GM21515 (cell line): ENCODE measurements at regions not wholly inside any gene's neighbourhood (a gene's known extent, or its start where the extent isn't known, plus 50 kb on each side); places are given as distances from the start of the nearest gene placed in this dataset.

ENCODE experiments used
- ATAC-seq: cut with Tn5 transposase; IDR thresholded peaks from one replicate; pipeline ENCODE4 v1.9.1; 2021; ENCODE audit not compliant: unreplicated experiment

DNA sequence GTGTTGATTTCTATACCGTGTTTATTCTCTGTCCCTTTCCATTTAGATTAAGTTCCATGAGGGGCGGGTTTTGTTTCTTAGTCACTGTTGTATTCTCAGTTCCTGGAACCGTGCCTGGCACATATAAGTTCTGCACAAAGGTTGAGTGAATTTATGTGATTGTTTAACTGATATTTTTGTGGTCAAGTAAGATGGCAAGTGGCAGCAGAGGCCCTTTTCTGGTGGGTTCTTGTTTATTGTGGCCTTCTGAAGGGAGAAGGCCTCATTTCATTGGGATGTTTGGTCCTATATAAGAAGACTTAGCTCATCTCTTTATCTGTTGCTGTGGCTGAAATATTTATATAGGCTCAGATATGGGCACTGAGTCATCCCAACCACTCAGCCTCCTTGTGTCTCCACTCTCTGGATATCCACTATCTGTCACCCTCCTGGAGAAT, 262.5 kb downstream of the PSAT1 start:
- no peak for ATAC-seq

DNA sequence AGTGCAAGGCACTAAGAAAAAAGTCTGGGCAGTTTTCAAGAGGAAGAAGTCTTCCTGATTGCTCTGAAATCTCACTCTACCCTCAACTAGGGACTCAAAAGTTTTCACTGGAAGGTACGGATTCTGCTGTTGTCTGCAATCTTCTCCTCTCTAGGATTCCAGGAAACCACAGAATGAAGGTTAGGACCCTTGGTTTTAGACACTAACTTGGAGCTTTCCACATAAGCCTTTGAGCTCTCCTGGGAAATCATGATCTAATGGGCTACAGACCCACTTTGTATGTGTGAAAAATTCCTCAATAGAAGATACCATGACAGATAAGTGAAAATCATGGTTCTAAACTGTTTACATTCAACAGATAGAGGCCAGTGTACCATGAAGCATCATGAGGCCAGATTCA, 265.1 kb downstream of the PSAT1 start:
- ATAC-seq = no peak

DNA sequence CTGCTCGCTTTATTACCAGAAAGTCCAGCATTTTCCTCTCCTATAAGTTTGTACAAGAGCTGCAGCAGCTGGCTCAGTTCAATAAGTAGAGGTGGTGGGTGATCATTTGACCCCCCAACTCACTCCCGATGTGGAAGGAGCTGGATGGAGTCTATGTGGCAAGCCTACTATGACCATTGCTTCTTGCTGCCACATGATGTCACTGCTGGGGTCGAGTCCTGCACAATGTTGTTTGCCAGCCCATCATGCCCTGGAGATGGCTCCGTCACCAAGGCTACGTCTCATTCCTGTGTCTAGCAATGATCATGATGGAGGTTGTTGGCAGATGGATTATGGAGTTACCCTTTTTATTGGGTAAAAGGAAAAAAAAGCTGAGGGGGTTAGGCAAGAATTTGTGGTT, 266.3 kb downstream of the PSAT1 start:
- ATAC-seq = no peak

DNA sequence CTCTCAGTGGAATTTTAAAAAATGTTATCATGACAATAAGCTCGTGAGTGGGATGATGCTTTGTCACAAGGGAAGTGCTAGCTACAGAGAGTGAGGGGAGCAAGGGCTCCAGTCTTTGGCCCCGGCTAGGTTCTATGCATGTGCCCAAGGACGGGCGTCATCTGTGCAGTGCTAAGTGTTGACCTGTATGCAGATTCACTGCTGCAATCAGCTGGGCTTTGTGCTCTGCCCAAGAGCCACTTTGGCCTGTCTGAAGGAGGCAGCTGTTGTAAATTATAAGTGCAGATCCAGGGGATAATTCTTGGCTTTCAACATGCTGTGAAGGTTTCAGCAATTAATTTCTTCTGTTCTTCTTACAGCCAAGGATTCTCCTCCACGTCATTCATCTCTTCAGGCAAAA, 268.6 kb downstream of the PSAT1 start:
- no peak for ATAC-seq

DNA sequence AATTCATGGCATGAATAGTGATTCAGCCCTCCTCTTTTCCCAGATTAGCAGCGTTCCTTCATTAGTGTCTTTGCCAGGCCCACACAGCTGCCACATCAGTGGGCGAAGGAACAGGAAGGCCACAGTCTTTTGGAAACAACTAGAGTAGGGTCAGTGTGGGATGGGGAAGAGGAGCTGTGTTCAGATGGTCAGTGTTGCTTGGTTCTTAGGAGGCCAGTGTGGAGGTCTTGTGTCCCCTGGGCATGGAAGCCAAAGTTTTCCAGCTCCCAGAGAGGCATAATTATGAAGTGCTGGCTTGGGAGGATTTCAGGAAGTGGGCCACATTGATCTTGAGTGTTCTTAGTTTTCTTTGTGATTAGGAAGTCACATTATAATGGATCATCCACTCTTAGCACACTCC, 269.6 kb downstream of the PSAT1 start:
- no peak for ATAC-seq

DNA sequence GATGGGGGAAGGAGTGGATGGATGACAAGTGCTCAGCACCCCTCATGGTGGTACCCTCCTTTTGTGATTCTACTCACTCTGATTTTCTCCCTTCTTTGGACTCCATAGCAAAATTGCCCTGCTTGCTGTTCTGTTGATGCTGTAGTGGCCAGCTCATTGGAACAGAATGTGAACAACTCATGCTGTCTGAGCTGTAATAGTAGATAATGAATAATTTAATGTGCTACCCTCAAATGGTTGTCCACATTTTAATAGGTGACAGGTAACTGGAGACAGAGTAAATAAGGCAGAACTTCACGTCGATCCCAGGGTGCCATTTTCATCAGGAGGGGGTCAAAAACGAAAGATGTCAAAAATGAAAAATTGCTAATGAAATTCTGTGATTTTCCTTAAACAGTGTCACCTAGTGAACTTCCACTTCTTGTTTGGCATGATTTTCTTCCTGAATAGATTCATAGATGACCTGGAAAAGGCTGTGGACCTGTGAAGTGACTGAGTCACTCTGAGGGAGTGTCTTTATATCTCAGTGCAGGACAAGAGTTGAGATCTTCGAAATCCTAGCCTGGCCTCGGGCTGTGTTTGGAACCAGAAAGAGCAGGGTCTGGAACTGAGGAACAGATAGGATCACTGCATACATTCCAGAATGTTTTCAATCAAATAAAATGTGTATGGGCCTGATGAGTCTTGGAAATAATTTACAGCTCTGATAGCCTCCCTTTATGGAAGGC, 270.2 kb downstream of the PSAT1 start:
- ATAC-seq = no peak

DNA sequence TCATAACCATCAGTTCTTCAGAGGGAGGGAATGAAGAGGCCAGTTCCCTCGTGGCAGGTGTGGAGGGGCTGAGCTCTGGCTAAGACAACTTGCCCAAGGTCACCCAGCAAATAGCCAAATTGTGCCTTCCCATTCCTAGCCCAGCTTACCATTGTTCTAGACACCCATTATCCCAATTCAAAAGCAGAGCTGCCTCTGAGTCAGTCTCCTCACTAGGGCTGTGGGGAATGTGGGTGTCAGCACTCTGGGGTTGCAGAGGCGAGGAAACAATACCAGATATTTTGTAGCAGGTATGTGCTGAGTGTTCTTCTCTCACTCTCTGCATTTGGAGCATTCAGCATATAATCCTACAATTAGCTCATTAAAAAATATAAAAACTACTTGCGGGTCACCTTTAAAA, 270.8 kb downstream of the PSAT1 start:
- no peak for ATAC-seq

DNA sequence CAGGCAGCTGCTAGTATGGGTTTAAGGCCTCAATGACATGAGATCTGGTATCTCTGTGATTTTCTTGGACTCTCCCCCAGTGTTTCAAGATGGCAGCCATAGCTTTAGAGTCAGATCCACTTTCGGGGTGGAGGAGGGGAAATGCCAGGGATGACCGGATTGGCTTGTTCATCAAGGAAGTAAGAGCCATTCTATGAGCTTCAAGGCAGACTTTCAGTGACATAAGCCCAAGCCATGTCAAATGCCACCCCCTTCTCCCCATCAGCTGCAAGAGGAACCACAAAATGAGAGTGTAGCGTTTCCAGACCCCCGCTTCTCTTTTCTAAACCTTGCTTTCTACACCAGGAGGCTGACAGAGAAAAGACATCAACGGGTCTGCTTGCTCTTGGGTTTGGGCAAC, 271.8 kb downstream of the PSAT1 start:
- no peak for ATAC-seq

DNA sequence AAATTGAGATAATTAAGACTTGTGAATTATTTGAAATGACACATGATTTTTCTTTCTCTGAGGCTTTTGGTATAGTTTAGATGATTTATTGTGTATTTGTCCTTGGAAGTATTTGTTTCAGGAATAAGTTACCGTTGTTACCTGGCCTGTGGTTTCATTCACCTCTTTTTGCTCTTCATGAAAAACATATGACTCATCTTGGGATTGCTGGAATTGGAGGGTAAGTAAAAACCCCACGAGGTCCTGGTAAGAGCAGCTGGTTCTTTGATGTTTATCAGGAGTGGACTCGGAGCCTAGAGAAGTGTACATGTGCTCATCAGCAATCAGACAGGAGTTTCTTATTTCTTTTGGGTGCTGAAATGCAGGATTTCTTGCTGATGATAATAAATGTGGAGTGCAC, 275.3 kb downstream of the PSAT1 start:
- no peak for ATAC-seq

DNA sequence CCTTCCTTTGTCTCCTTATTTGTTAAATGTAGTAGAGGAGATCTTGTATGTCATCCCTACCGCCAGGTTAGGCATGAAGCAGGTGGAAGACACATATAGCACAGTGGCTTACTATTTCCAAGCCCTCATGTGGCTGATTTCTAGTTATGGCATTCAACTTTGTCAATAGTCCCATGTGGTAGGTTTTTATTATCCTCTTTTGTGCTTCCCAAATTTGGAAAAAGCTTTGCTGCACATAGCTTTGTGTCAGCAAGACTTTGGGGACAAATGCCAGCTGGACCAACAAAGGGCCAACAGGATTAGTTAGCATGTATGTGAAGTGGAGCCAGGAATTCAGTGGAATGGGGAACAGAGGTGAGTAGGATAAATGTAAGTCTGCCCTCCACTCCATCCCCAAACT, 276.3 kb downstream of the PSAT1 start:
- ATAC-seq = no peak

DNA sequence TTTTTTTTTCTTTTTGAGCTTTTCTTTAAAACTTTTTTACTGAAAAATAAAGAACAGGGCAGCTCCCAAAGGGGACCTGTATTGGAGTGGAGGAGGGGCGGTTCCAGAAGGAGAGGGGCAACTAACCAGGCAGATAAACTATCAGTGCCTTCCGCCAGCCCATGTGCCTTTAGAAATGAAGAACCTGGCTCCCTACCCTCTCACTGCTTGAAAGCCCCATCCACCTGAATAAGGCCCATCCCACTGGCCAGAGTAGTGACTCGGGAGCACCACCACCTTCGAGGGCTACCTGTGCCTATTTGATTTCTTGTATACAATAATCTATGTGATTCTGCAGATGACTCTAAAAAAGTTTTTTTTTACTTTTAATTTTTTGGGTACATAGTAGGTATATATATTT, 276.7 kb downstream of the PSAT1 start:
- ATAC-seq = no peak

DNA sequence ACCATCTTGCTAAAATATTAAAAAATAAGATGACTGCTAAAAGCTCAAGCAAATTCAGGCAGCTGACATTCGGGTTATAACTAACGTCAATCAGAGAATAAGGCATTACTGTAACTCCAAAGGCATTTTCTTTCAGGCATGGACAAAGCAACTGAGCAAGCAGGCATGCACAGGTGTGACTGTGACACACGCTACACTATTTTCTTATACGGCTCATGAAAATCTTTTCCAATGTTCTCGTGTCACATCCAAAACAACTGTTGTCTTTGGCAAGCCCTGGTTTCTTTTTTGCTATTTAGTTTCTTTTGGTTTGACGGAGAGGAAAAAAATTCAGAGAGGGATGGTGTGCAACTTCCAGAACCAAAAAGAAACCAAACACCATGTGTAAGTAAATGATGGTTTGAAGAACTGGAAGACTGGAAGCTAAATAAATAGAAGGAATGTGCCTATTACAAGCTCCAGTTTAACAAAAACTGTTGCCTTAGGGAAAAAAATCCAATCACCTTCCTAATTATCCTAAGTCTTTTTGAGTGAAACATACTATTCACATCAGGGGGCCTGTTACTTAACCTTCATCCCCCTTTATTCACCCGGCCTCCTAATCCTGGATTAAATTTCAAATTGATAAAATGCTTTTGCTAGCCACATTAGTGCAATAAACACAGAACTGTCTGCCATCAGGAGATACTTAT, 277.6 kb downstream of the PSAT1 start:
- no peak for ATAC-seq

DNA sequence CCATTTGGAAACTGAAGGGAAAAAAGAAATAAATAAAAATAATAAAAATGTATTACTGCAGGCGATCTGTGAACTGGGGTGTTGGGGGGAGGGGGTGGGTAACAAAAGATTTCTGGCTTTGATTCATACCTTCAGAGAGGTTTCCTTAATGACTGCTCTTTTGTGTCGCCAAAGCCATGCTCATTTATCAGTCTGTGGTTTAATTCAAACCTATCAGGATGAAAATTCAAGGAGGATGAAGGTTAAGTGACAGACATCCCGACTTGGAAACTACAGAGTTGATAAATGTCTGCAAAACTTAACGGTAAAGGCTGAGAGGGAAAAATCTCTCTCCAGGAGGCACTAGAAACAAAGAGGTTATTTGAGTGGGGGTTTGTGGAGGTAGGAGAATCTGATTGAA, 278.2 kb downstream of the PSAT1 start:
- no peak for ATAC-seq

DNA sequence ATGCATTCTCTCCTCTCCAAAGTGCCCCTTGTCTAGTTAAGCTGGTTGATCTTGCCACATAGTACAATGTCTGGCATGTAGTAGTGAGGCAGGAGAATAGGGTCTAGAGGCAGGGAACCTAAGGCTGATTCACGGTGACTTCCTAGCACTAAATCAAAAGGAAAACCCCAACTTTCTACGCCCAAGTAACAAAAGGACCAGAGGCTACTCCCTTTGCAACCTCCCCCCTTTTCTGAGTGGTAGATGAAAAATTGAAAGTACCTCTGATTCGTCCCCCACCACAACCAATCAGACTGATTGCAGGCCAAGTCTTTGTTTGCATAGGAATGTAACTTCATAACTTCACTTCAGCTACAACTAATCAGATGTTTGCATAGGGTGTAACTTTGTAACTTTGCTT, 278.8 kb downstream of the PSAT1 start:
- ATAC-seq = no peak

DNA sequence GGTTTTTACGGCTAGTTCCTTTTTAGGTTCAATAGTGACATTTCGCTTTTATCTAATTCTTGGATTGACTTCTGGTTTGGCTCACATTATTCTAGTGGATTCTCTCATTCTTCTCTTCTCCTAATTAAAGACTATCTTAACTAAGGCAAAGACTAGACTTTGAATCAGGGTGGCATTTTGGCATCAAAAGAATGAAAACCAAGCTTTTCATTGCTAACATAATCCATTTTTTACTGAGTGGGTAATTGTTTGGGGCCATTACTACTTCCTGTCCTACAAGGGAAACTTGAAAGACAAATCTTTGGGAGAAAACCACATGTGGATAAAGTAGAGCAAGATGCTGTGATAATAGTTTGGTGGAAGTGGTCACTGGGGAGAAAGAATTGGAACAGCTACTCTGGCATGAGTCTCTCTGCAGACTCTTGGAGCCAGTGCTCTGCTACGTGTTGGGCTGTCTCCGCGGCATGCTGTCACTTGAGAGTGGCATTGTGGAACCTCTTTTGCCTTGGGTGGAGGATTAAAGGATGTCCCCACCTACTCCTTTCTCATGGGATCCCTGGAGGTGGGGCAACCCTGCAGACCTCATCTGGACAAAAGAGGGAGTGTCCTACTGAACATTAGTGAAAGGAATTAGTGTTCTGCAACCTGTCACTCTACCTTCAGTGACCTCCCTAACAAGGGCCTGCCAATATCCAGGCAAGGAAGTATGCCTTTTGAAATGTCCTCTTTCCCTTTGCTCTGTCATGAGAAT, 280.4 kb downstream of the PSAT1 start:
- ATAC-seq = no peak

DNA sequence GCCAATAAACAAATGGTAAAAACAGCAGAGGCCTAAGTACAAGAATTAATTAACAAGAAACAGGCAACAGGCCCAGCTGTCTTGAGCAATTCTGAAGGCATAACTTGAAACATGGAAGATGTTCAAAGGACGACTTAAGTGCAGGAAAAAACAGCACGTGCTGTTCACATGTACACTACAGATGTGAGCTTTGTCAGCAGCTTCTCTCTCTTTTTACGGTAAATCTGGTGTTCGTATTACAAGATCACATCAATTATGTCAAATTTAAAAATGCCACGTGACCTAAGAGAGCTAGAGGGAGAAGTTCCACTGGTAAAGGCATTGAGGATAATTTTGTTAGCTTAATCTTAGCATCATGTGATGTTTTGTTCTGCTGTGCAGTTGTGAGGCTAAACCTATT, 281.1 kb downstream of the PSAT1 start:
- no peak for ATAC-seq

DNA sequence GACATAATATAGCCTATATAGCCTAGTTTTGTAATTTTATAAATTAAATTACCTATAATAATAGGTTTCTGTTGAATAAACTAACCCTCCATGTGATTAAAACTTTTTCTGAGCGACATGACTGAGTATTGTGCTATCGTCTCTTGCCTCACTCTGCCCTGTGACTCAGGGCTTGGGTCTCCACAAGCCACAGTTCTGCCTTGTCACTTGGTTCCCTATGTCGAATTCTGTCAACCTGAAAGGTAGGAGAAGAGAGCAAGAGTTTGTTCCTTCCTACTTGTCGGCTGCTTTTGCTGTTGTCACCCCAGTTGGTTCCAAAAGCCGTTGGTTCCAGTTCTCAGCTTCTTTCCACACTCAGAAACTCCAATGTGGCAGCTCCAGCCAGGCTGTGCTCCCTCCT, 285.9 kb downstream of the PSAT1 start:
- no peak for ATAC-seq

DNA sequence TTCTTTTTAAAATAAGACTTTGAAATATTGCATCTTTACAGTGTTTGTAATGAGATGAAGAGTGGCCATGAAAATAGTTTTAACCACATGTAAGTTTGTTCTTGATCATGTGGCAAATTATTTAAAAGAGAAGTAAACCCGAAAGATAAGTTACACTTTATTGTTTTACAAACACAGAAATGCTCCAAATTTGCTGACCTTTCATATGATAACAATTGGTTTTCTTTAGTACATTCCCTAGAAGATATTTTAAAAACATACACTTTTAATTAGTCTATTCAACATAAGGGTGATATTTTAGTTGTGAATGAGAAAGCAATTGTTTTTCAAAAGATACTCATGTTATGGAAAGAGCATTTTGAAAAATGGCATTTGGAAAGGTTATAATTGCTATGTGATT, 287.7 kb downstream of the PSAT1 start:
- no peak for ATAC-seq

DNA sequence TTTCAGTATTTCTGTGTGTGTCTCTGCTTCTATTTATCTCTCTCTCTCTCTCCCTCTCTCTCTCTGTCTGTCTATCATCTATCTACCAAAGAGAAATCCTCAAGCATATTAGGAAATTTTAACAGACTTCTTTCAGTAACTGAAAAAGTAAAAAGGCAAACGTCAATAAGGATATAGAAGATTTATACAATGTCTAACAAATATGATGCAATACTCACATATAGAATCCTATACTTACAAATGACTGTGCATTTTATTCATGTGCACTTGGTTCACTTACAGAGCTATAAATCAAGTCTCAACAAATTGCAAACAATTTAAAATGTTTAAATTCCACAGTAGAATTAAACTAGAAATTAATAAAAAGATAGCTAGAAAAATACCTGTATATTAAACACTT, 289.0 kb downstream of the PSAT1 start:
- ATAC-seq = no peak

DNA sequence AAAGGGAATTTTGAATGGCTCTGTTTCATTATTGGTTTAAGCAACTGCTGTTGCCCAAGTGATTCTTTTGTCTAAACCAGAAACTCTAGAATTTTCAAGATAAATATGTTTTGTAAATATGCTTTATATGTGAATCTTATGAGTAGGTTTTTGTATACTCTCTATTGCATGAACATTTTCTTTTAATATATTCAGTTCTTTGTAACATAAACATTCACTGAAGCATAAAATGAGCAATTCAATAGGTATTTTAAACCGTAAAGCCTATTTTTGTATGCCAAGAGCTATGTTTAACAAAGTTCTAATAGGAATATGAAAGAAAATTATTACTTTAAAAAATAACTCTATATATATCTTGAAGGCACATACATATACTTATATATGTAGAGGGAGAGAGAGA, 293.1 kb downstream of the PSAT1 start:
- no peak for ATAC-seq

DNA sequence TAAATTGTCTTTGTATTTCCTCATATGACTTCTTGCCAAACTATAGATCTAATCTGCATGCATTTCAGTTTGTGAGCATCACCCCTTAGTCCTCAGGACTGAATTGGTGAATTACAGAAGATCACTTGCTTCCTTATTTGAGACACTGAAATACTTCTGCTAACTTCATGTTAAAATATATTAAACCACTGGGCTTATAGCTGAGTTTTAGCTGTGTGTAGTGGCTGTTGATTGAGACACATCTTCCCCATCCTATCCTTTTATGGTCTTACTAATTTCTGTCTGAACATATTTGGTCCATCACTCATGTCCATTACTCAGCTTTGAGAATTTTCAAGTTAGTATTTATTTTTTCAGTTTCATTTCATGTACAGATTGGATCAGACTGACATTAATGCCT, 295.9 kb downstream of the PSAT1 start:
- no peak for ATAC-seq
